ENCODE measurements at regions not wholly inside any gene's neighbourhood (a gene's known extent, or its start where the extent isn't known, plus 50 kb on each side); places are given as distances from the start of the nearest gene placed in this dataset.

DNA sequence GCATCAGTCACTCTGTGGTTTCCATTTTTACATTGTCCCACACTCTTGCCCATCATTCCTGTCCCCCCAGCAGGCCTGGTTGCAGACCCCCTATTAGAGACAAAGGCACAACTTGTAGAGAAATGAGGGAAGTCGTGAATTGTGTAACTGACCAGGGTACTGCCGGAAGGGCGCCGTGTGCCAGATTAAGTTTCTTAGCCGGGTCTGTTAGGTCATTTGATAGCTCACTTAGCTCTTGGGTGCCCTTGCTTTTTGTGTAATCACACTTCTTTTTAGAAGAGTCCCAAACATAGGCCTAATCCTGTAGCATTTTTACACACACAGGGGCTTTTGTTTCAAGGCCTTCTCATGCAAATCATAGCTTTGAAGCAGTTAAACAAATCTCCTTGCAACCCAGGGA lies 87.2 kb downstream of the CTAGE1 start:
- no peak for DNase-seq (ENCODE audit: low read depth)

GRCh38 chr18:22325396-22325795 lies 92.3 kb downstream of the CTAGE1 start:
- no peak for DNase-seq (ENCODE audit: low read depth)

DNA sequence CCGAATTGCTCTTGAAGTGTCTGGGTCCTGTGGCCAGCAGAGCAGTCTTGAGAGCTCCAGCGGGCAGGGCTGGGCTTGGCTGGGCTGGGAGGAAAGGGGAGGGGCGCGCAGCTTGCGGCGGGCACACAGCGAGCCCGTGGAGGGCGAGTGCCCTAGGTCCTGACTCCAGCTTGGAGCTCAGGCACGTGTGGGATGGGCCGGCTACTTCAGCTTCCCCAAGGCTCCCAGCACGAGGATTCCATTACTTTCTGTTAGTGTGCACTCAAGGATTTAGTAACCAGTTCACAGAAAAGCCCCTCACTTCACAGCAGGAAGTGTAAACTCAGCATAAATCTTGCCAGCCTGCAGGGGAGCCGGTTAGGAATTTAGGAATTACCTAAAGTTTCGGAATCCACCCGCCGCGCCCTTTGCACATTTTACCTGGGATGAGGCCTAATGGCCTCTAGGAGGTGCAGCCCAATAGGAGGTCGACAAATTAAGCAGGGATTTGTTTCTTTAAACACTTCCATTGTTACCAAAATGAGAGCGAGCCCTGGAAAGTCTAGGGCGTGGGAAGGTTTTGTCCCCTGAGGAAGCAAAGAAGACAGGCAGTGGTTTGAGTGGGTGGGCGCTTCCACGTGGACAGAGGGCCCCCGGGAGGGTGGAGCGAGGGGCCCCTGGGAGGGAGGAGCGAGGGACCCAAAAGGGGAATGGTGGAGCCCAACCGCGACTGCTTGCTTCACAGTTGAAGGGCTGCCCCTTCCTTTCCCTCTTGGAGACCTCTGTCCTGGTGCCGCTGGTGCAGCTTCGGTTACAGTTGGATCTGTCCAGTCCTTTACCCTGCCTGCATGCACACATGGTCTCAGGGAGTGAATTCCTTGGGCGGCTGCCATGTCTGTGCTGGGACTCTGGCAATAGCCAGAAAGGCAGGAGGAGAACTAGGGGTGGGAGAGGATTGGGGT lies 93.3 kb downstream of the CTAGE1 start:
- no peak for DNase-seq (ENCODE audit: low read depth)

DNA sequence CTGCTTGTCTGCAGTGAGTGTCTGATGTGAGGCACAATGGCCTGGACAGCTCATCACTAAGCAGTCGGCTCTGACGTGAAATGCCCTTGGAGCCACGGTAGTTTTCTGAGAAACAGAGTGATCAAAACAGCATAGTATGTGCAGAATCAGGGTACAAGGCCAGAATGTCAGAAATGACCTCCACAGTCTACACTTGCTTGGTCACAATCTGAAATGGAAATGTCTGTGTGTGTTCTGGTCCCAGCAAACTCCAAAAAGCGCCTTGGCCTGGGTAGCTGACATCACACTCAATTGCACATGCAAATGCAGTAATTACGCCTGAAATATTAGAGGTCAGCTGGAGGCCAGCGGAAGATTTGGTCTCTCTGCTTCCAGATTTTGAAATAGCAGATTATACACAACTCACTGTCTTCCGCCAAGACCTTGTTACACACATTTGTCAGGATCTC lies 95.4 kb downstream of the CTAGE1 start:
- DNase-seq (ENCODE audit: low read depth), result no peak

DNA sequence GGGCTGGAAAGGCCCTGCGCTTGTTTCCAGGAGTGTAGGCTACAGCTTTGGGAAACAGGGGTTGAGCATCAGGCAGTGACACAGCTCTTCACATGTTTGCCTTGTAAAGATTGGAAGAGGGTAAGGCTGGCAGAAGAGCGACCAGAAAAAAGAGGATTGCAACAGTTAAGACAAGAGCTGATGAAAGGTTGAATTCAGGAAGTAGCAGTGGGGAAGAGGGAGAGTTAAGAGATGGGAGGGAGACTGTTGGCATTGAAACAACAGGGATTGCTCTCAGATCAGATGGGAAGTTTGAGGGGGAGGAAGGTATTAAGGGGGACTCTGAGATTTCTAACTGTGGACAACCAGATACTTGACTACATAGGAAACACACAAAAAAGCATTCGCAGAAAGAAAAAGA lies 96.9 kb downstream of the CTAGE1 start:
- no peak for DNase-seq (ENCODE audit: low read depth)

GRCh38 chr18:22320155-22320554 lies 97.6 kb downstream of the CTAGE1 start:
- no peak for DNase-seq (ENCODE audit: low read depth)

DNA sequence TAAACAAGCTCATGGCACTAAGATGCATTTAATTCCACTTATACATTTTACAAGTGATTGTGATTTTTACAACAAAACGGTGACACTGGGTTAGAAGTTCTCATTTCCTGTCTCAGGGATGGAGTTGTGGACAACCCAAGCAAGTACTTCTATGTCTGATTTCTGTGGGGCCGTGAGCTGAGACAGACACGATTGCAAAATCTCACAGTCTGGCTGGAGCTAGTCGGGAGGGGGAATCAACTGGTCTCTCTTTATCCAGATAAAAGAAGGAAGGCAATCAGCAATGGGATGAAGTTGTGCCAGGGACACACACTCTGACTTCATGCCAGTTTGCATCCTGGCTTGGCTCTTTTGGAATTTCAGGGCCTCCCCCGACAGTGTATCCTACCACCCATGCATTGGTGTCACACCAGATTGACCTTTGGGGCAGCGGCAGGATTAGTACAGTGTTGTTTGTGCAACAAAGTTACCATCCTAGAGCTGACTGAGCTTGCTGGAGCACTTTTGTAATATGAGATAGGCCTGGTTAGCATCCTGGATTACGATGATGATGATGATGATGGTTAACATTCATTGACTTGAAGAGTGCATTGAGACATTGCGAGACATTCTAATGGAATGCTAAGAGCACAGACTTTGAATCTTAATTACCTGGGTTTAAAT lies 98.8 kb downstream of the CTAGE1 start:
- no peak for DNase-seq (ENCODE audit: low read depth)

DNA sequence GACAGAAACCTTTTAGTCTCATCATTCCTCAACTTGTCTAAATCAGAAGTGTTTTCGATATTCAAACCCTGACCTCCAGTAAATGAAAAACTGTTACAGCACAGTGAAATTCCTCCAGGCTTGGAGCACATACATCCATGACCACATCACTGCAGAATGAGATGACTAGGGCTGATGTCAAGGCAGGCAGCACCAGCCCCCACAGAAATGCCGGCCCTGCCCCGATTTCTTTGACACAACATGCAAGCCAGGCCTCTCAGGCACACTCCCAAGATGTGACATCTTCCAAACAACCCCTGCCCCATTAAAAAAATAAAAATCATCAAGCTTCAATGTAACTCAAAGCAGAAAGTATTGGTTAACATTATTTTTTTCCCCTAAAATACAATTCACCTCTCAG lies 103.3 kb downstream of the CTAGE1 start:
- peak; percentile 74 for DNase-seq (ENCODE audit: low read depth)

GRCh38 chr18:22314001-22314400 lies 103.7 kb downstream of the CTAGE1 start:
- DNase-seq (ENCODE audit: low read depth), result no peak

- no peak for DNase-seq (ENCODE audit: low read depth)
Measured at GRCh38 chr18:22311301-22311700, 106.4 kb downstream of the CTAGE1 start.

- DNase-seq (ENCODE audit: low read depth), result no peak
Measured at GRCh38 chr18:22309191-22309590, 108.5 kb downstream of the CTAGE1 start.

DNA sequence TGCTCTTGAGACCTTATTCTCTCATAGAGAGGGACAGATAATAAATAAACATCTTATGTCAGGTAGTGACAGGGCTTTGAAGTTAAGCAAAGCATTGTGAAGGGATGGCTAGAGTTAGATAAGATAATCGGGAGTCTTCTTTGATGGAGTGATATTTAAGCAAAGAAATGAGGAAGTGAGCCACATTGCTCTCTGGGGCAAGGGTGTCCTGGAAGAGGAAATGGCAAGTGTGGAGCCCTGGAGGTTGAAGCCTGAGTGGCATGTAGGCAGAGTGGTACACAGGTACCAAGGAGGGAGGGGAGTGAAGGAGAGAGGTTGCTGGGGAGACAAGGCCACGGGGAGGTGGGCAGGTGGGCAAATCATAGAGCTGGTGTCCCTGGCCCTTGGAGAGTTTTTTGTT lies 110.2 kb downstream of the CTAGE1 start:
- no peak for DNase-seq (ENCODE audit: low read depth)

- DNase-seq (ENCODE audit: low read depth), result no peak
Measured at GRCh38 chr18:22303927-22304326, 113.8 kb downstream of the CTAGE1 start.

- no peak for DNase-seq (ENCODE audit: low read depth)
Measured at GRCh38 chr18:22302144-22302543, 115.6 kb downstream of the CTAGE1 start.

GRCh38 chr18:22300665-22301636 lies 116.8 kb downstream of the CTAGE1 start:
- no peak for DNase-seq (ENCODE audit: low read depth)

- DNase-seq (ENCODE audit: low read depth), result no peak
Measured at GRCh38 chr18:22297008-22297407, 120.7 kb downstream of the CTAGE1 start.

GRCh38 chr18:22296304-22296703 lies 121.4 kb downstream of the CTAGE1 start:
- DNase-seq (ENCODE audit: low read depth), result no peak

DNA sequence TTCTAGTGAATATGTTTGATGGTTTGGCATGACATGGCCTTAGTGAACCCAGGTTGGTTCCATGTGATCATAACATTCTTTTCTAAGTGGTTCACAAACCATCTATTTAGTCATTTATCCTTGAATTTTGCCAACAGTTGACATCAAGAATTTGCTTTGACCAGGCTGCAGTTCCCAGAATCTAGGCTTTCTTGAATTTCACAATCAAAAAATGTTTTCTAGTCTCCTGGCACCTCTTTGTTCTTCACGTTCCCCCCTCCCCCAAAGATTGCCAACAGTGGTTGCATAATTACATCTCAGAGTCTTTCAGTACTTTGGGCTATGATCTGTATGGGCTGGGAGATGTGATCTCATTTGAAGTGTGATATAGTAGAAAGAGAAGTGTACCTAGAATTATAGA lies 124.0 kb downstream of the GATA6 start:
- no peak for DNase-seq (ENCODE audit: low read depth)

DNA sequence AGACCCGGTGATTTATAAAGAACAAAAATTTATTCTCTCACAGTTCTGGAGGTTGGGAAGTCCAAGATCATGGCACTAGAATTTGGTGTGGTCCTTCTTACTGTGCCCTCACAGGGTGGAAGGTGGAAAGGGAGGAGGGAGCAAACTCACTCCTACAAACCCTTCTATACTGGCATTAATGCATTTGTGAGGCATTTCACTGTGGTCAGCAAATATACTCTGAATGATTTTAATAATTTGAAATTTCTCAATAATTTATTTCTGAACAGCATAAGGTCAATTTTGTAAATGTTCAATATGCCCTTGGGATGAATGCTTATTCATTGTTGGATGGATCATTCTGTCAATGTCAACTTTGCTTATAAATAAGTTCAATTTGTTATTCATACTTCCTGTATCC lies 120.6 kb downstream of the GATA6 start:
- DNase-seq (ENCODE audit: low read depth), result no peak

DNA sequence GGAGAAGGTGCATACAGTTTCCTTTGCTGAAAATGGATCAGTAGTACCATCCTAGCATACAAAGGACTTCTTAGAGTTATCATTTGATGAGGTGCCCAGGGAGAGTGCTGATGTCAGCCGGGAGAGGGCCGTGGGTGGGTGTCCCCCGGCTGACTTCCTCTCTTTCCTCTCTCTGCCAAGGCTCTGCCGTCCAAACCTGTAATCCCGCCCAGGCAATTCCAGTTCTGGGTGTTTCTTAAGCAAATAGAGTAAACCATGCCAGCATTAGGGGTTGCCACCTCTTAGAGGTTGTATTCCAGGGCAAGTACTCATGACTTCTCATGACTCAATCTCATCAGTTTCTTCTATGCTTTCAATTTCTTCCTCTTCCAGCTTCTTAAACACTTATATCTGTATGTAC lies 117.2 kb downstream of the GATA6 start:
- DNase-seq (ENCODE audit: low read depth), result no peak

DNA sequence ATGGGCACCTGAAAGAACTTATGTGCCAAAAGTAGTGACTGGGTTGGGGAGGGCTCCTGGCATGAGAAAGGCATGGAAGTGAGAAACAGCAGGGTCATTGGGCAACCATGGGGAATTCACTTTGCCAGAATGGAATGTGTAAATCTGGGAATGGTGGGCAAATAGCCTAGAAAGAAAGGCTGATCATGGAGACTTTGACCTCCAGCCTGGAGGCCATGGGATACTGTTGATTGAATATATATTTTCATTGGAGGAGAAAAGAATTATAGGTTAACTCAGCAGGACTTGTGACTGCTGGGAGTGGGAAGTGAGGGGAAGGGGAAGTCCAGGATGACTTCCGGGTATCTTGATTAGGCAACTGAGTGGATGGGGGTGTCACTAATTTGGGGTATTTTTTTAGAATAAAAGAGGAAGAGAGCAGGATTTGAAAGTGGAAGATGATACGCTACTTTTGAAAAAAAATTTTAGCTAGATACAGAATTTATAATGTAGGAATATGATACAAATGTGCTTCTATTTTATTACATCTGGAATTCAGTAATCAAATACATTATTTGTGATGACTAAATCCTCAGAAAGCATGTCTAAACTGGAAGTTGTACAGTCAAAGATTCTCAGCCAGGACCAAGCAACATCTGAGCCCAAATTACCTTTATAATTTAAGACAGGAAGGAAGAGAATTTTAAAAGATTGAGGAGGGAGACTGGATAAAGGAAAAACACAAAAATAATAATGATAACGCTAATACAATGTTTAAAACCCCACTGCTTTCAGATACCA lies 116.2 kb downstream of the GATA6 start:
- no peak for DNase-seq (ENCODE audit: low read depth)

Measured in HS-5 (cell line).